Right lobe of liver (tissue), 6 donors: ENCODE measurements at regions not wholly inside any gene's neighbourhood (a gene's known extent, or its start where the extent isn't known, plus 50 kb on each side); places are given as distances from the start of the nearest gene placed in this dataset.

Experiments
- ATAC-seq, 4 donors: fragments of 200-7000 bp; cut with Tn5 transposase; one replicate each; pipeline ENCODE4 v1.9.1; 2020; ENCODE audit warnings: mild to moderate bottlenecking in 4 of 4, moderate library complexity in 4 of 4
- DNase-seq, 3 donors: peaks; one replicate each; pipeline ENCODE4 v3.0.0-alpha.2; 2020
- H3K27ac ChIP-seq, 3 donors: fragments of 200-600 bp; one replicate each; pipeline ENCODE4 v1.8.0; 2022
- H3K27me3 ChIP-seq, 2 donors: fragments of 200-600 bp; one replicate each; pipeline ENCODE4 v1.8.0; 2022
- H3K36me3 ChIP-seq, 4 donors: fragments of 200-600 bp; sonication (generic) in 1 of 4; one replicate each; pipeline versions ENCODE4 v1.5.1 to v1.8.0; 2017 to 2022; ENCODE audit warnings: control low read depth in 1 of 4
- H3K4me1 ChIP-seq, 4 donors: fragments of 200-600 bp; sonication (generic) in 1 of 4; one replicate each; pipeline versions ENCODE4 v1.5.1 to v1.8.0; 2017 to 2022; ENCODE audit warnings: control low read depth in 1 of 4
- H3K4me3 ChIP-seq, 3 donors: fragments of 200-600 bp; one replicate each; pipeline ENCODE4 v1.8.0; 2022
- H3K9me3 ChIP-seq, 4 donors: fragments of 200-600 bp; sonication (generic) in 1 of 4; one replicate each; pipeline versions ENCODE4 v1.5.1 to v1.8.0; 2017 to 2022; ENCODE audit warnings: control low read depth in 1 of 4
- POLR2A ChIP-seq: fragments of 450-650 bp; IDR thresholded peaks from one replicate; pipeline ENCODE4 v1.6.1; 2017; ENCODE audit warnings: antibody characterized with exemption, mild to moderate bottlenecking
- WGBS: methylation state at CpG from one replicate; pipeline ENCODE4 v1.1.6; 2018; ENCODE audit warnings: low coverage, low lambda C conversion rate; ENCODE audit not compliant: insufficient coverage; ENCODE audit errors: missing lambda C conversion rate; 5-methylcytosine and 5-hydroxymethylcytosine counted together
- intact Hi-C, 2 donors: fragments of 100-400 bp; cut with DNase I; formaldehyde crosslinking; loops; one replicate each; pipeline versions ENCODE4 v1.11.2 to v1.14.1; 2022
- TF ChIP-seq, protein P1 (sequence below), 4 donors: fragments of 200-600 bp in 3 of 4; fragments of 450-650 bp in 1 of 4; IDR thresholded peaks; one replicate each; pipeline versions ENCODE4 v1.5.1 to v1.8.0; 2016 to 2022; ENCODE audit warnings: antibody characterized with exemption in 4 of 4, mild to moderate bottlenecking in 2 of 4
- donor health status: DM: no; HTN: yes; CAD: no.
- donor health status: DM: no; HTN: no; CAD: no.
- donor health status: DM: no; HTN: no; CAD: no.
- donor health status: DM: no; HTN: yes; CAD: no.
- donor health status: DM: no; HTN: yes; CAD: no.

DNA sequence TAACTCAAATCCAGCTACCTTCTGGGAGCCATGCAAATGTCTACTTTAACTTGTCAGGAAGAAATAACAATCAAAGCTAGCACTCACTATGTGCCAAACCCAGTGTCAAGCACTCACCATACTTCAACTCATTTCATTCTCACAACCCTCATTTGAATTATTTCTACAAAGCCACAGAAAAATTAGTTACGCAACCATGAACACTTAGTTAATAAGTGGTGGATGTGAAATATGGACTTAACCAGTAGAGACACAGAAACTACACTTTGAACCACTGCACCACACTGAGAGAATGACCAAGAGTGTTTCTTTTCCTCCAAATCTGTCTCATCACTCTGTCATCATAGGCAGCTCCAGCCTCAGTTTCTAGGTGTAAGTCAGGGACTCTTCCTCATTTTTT, 91.0 kb upstream of the MBNL1 start:
- TF ChIP-seq, protein P1, sequence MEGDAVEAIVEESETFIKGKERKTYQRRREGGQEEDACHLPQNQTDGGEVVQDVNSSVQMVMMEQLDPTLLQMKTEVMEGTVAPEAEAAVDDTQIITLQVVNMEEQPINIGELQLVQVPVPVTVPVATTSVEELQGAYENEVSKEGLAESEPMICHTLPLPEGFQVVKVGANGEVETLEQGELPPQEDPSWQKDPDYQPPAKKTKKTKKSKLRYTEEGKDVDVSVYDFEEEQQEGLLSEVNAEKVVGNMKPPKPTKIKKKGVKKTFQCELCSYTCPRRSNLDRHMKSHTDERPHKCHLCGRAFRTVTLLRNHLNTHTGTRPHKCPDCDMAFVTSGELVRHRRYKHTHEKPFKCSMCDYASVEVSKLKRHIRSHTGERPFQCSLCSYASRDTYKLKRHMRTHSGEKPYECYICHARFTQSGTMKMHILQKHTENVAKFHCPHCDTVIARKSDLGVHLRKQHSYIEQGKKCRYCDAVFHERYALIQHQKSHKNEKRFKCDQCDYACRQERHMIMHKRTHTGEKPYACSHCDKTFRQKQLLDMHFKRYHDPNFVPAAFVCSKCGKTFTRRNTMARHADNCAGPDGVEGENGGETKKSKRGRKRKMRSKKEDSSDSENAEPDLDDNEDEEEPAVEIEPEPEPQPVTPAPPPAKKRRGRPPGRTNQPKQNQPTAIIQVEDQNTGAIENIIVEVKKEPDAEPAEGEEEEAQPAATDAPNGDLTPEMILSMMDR (IDR thresholded peaks at IDR 0.05): no peak
- no peak for TF ChIP-seq POLR2A
- no peak overlapping the region for H3K4me3 ChIP-seq
- 86% methylated on average over 1 of the region's 1 CpG for WGBS
- H3K4me1 ChIP-seq: no peaks in the 10 kb centered on the region
- no peak overlapping the region for H3K27ac ChIP-seq
- H3K27me3 ChIP-seq: no peaks in the 10 kb centered on the region
- no peak for DNase-seq
- peak in 1 of 4 donors; percentile 20 for ATAC-seq
- no peaks in the 10 kb centered on the region for H3K36me3 ChIP-seq
- intact Hi-C loops: no loop called here
- H3K9me3 ChIP-seq: no peaks in the 10 kb centered on the region

DNA sequence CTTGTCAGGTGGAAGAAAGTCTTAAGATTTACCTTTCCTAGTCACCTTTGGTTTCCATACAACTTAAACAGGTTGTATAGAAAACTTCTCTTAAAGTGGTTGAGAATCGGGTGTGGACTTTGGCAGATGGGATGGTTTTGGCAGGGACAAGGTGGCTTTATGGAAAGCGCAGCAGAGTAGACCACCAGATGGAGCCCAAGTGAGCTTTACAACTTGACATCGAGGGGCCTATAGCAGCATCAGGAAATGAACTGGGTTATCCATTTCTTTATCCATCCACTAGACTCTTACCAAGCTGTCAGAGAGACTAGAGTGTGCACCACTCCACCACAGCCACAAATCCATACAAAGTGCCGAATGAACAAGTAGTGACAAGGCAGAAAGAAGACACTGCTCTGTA, 85.3 kb upstream of the MBNL1 start:
- no peaks in the 10 kb centered on the region for H3K4me1 ChIP-seq
- no peaks in the 10 kb centered on the region for H3K9me3 ChIP-seq
- 43% methylated on average over 4 of the region's 4 CpGs for WGBS
- ATAC-seq (peak; percentile 54 to 76 (median 68)), DNase-seq (no peak)
- H3K4me3 ChIP-seq: no peak overlapping the region
- no peaks in the 10 kb centered on the region for H3K27me3 ChIP-seq
- intact Hi-C loops: no loop called here
- no peak overlapping the region for H3K27ac ChIP-seq
- H3K36me3 ChIP-seq: no peaks in the 10 kb centered on the region
- TF ChIP-seq, protein P1 (IDR thresholded peaks at IDR 0.05): peak; percentile 38 to 43 (median 42)
- TF ChIP-seq POLR2A: no peak

DNA sequence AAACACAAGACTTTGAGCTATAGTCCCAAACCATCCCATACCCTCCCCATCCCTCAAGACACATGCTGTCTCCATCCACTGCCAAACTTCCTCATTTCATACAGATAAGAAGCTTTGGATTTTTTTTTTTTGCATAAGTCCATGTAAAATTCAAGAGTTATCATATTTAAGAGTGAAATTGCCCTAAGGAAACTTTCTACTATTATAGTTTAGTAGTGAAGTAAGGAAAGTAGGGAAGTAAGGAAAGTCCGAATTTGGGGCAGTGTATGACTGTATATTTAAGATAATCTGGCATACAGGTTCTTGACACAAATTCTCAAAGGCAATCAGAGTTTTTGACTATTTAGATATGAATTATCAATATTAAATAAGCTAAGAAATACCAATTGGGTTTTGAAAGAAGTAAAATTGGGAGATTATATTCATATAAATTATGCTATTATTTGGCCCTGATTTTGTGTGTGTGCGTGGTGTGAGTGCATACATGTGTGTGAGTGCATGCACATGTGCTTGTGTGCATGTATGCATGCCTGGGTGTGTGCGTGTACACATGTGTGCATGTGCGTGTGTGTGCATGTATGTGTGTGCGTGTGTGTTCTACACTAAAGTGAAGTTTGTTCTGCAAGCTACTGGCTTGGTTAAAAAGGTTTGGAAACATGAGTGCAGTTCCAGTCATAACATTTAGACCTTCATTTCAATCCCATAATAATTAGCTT, 83.6 kb upstream of the MBNL1 start:
- H3K9me3 ChIP-seq: no peaks in the 10 kb centered on the region
- WGBS: 89% methylated on average over 5 of the region's 5 CpGs
- H3K36me3 ChIP-seq: no peaks in the 10 kb centered on the region

DNA sequence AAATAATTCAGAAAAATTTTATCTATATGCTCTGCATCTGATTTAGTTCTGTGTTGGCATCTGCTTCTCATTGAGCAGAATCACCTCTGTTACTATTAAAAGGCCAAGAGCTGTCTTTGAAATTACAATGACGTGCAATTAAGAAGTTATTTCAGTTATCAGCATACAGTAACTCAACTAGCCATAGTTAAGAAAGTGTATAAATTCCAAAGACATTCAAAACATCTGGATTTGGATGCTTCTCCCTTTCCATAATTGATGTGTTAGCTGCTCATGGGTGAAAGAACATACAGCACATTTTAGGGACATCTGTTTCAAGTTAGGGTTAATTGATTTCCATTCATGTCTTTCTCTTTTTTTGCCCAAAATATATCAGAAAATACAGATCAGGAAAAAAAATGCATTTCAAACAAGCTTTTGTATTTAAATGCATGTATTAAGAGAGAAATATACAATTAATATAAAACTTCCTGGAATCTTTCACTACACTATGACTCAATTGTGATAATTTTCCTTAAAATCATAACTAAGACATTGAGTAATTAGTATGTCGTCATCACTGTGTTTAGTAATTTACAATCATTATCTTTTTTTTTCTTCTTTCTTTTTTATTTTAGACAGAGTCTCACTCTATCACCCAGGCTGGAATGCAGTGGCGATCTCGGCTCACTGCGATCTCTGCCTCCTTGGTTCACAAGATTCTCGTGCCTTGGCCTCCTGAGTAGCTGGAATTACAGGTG, 82.7 kb upstream of the MBNL1 start:
- Histone ChIP-seq H3K27me3 (no peaks in the 10 kb centered on the region), H3K27ac (no peak overlapping the region), H3K4me1 (no peaks in the 10 kb centered on the region), H3K9me3 (no peaks in the 10 kb centered on the region), H3K4me3 (no peak overlapping the region), H3K36me3 (no peaks in the 10 kb centered on the region)
- ATAC-seq (no peak), DNase-seq (no peak)
- TF ChIP-seq, protein P1 (IDR thresholded peaks at IDR 0.05): no peak
- TF ChIP-seq POLR2A: no peak
- 67% methylated on average over 6 of the region's 6 CpGs for WGBS
- intact Hi-C loops: no loop called here

More for the DNA sequence above, 83.6 kb upstream of the MBNL1 start:
- H3K27me3 ChIP-seq: no peaks in the 10 kb centered on the region
- no peak overlapping the region for H3K4me3 ChIP-seq
- no peak for TF ChIP-seq POLR2A
- TF ChIP-seq, protein P1 (IDR thresholded peaks at IDR 0.05): no peak
- intact Hi-C loops: no loop called here
- no peaks in the 10 kb centered on the region for H3K4me1 ChIP-seq
- ATAC-seq: no peak
- H3K27ac ChIP-seq: no peak overlapping the region
- DNase-seq: no peak
